ENCODE measurements at regions not wholly inside any gene's neighbourhood (a gene's known extent, or its start where the extent isn't known, plus 50 kb on each side); places are given as distances from the start of the nearest gene placed in this dataset.

DNA sequence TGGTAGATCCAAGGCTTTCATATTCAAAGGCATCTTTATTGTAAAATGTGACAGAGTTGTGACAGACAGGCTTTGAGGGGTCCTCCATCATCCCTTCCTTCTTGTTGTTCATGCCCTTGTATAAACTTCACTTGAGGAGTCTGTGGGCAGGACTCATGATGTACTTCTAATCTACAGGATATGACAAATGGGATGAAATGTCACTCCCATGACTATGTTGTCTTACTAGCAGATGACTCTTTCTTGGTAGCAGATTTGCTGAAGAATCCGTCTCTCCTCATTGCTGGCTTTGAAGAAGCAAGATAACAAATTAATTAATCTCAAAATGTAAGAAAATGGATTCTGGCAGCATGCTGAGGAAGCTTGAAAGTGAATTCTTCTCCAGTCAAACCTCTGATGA lies 566.1 kb downstream of the TFAP2B start:
- H3K36me3 ChIP-seq (ENCODE audit: insufficient read depth, low read length), result no peaks in the 10 kb centered on the region
- no peaks in the 10 kb centered on the region for H3K9me3 ChIP-seq (ENCODE audit: low read length)
- no peaks in the 10 kb centered on the region for H3K27me3 ChIP-seq (ENCODE audit: control insufficient read depth in 1 of 2, insufficient read depth in 2 of 2, low read length in 2 of 2)
- H3K4me3 ChIP-seq (ENCODE audit: low read depth in 1 of 2, low read length in 2 of 2), result no peak overlapping the region
- H3K27ac ChIP-seq (ENCODE audit: low read depth, low read length), result no peak overlapping the region
- H3K4me1 ChIP-seq (ENCODE audit: insufficient read depth, low read length), result no peaks in the 10 kb centered on the region
- no peak overlapping the region for H3K9ac ChIP-seq (ENCODE audit: low read length)

DNA sequence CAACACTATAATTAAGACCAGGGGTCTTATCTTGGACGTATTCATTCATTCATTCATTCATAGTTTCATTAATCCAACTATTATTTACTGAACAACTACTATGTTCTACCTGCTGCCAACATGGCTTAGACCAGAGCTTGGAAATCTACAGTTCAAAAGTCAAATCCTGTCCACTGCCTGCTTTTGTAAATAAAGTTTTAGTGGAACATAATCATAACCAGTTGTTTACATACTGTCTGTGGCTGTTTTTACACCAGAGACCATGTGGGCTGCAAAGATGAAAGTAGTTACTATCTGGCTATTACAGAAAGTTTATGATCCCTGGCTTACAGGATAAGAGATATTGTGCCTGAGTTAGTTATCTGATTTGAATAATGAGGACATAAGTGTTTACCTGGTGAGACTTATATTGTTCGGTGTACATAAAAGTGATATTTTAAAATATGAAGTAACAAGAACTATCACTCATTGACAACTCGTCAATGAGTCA lies 567.7 kb downstream of the TFAP2B start:
- Histone ChIP-seq H3K36me3 (ENCODE audit: insufficient read depth, low read length) (no peaks in the 10 kb centered on the region), H3K27me3 (ENCODE audit: control insufficient read depth in 1 of 2, insufficient read depth in 2 of 2, low read length in 2 of 2) (no peaks in the 10 kb centered on the region), H3K9ac (ENCODE audit: low read length) (no peak overlapping the region), H3K27ac (ENCODE audit: low read depth, low read length) (no peak overlapping the region), H3K4me3 (ENCODE audit: low read depth in 1 of 2, low read length in 2 of 2) (no peak overlapping the region), H3K9me3 (ENCODE audit: low read length) (no peaks in the 10 kb centered on the region), H3K4me1 (ENCODE audit: insufficient read depth, low read length) (no peaks in the 10 kb centered on the region)

DNA sequence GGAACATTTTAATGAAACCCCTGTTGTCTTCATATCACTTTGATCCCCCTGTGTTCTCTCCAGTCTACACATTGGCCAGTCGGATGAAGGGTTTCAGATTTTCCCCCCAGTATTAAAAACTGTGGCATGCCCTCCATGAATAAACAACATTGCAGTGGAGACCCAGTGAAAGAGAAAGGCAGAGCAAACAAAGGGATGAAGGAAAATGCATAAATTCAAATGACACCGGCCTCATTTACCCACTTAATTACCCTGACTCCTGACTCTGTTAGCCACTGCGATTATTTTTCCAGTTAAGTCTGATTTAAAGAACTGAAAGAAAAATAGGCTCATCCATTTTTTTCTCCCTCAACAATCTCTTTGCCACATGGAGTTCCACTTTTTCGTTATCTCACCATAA lies 569.2 kb downstream of the TFAP2B start:
- Histone ChIP-seq H3K36me3 (ENCODE audit: insufficient read depth, low read length) (no peaks in the 10 kb centered on the region), H3K4me3 (ENCODE audit: low read depth in 1 of 2, low read length in 2 of 2) (no peak overlapping the region), H3K9me3 (ENCODE audit: low read length) (no peaks in the 10 kb centered on the region), H3K9ac (ENCODE audit: low read length) (no peak overlapping the region), H3K27ac (ENCODE audit: low read depth, low read length) (no peak overlapping the region), H3K4me1 (ENCODE audit: insufficient read depth, low read length) (no peaks in the 10 kb centered on the region), H3K27me3 (ENCODE audit: control insufficient read depth in 1 of 2, insufficient read depth in 2 of 2, low read length in 2 of 2) (no peaks in the 10 kb centered on the region)

DNA sequence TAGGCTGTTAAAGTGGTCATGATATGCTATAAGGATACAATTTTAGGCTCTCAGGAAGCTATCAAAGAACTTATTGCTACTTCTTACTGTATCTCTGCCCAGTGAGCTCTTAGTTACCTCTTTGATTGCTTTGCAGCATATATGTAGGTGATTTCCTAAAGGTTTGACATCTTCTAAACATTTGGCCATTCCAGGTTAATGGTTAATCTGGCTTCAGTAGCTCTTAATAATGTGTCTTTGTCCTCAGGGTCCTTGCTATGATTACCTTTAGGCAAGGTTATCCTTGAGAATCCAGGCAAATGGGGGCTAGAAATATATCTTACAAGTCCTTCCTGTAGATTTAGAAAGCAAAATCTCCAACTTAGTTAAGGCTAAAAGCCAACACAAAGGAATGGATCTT lies 575.4 kb downstream of the TFAP2B start:
- H3K9me3 ChIP-seq (ENCODE audit: low read length), result no peaks in the 10 kb centered on the region
- no peaks in the 10 kb centered on the region for H3K4me1 ChIP-seq (ENCODE audit: insufficient read depth, low read length)
- H3K36me3 ChIP-seq (ENCODE audit: insufficient read depth, low read length), result no peaks in the 10 kb centered on the region
- H3K4me3 ChIP-seq (ENCODE audit: low read depth in 1 of 2, low read length in 2 of 2), result no peak overlapping the region
- no peak overlapping the region for H3K9ac ChIP-seq (ENCODE audit: low read length)
- H3K27me3 ChIP-seq (ENCODE audit: control insufficient read depth in 1 of 2, insufficient read depth in 2 of 2, low read length in 2 of 2), result no peaks in the 10 kb centered on the region
- H3K27ac ChIP-seq (ENCODE audit: low read depth, low read length), result no peak overlapping the region

DNA sequence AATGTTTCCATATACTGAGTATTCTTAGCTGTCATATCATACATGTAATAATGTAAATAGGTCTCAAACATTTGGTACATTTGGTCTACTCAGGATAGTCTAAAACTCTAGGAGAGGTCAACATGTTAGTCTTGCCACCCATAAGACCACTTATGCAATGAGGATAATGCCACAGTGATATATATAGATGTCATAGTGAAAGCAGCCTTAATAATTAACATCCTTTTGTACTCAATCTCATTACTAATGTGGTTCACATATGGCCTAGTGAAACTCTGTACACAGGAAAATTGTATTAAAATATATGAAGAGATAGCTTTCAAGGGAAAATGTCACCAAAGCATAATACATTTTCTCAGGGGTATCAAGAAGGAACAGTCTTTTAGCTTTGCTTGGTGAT lies 577.9 kb downstream of the TFAP2B start:
- Histone ChIP-seq H3K36me3 (ENCODE audit: insufficient read depth, low read length) (no peaks in the 10 kb centered on the region), H3K4me3 (ENCODE audit: low read depth in 1 of 2, low read length in 2 of 2) (no peak overlapping the region), H3K9ac (ENCODE audit: low read length) (no peak overlapping the region), H3K27ac (ENCODE audit: low read depth, low read length) (no peak overlapping the region), H3K9me3 (ENCODE audit: low read length) (no peaks in the 10 kb centered on the region), H3K4me1 (ENCODE audit: insufficient read depth, low read length) (no peaks in the 10 kb centered on the region), H3K27me3 (ENCODE audit: control insufficient read depth in 1 of 2, insufficient read depth in 2 of 2, low read length in 2 of 2) (no peaks in the 10 kb centered on the region)

DNA sequence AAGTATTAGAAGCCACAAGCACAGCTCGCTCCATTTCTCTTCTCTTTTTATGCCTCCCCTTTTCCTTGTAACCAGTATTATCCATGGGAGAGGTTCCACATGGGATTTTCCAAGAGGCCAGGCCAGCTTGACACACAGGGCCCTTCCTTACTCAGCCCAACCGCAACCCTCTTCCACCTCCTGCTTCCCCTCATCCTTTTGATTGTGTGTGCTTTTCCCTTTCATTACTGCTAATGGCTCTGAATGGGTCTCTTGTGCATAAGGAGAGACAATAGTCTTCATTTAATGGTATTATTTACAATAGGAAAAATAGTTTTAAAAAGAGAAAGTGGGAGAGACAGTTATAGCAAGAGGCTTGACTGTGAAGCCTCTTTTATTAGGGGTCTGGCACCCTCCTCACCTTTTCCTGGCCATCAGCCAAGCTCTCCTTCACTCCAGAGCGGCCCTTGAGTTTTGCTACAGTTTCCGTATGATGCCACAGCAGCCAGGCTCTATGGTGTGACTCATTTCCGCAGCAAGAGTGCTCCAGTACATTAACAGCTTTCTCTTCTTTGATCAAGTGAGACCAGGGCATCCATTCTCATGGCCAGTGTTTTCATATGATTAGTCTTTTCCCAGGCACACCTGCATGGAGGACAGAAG lies 579.5 kb downstream of the TFAP2B start:
- no peak overlapping the region for H3K27ac ChIP-seq (ENCODE audit: low read depth, low read length)
- no peaks in the 10 kb centered on the region for H3K4me1 ChIP-seq (ENCODE audit: insufficient read depth, low read length)
- no peak overlapping the region for H3K9ac ChIP-seq (ENCODE audit: low read length)
- no peaks in the 10 kb centered on the region for H3K9me3 ChIP-seq (ENCODE audit: low read length)
- no peaks in the 10 kb centered on the region for H3K36me3 ChIP-seq (ENCODE audit: insufficient read depth, low read length)
- no peaks in the 10 kb centered on the region for H3K27me3 ChIP-seq (ENCODE audit: control insufficient read depth in 1 of 2, insufficient read depth in 2 of 2, low read length in 2 of 2)
- H3K4me3 ChIP-seq (ENCODE audit: low read depth in 1 of 2, low read length in 2 of 2), result no peak overlapping the region

DNA sequence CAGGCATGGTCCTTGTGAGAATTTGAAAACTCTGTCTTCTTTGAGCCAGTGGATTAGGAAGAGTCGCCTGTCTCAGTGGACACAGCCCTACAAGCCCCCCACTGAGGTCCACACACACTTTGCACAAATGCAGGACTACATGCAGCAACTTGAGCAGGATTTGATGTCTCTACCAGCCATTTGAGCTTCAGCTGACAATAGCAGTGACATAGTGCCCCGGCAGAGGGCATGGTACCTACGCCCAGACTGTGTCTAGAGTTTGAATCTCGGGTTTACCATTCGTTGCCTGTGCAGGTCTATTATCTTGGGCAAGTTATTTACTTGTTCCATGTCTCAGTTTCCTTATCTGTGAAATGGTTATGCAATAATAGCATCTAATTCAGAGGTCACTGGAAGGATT lies 580.1 kb downstream of the TFAP2B start:
- no peaks in the 10 kb centered on the region for H3K36me3 ChIP-seq (ENCODE audit: insufficient read depth, low read length)
- no peaks in the 10 kb centered on the region for H3K9me3 ChIP-seq (ENCODE audit: low read length)
- H3K27me3 ChIP-seq (ENCODE audit: control insufficient read depth in 1 of 2, insufficient read depth in 2 of 2, low read length in 2 of 2), result no peaks in the 10 kb centered on the region
- no peak overlapping the region for H3K27ac ChIP-seq (ENCODE audit: low read depth, low read length)
- H3K9ac ChIP-seq (ENCODE audit: low read length), result no peak overlapping the region
- H3K4me1 ChIP-seq (ENCODE audit: insufficient read depth, low read length), result no peaks in the 10 kb centered on the region
- H3K4me3 ChIP-seq (ENCODE audit: low read depth in 1 of 2, low read length in 2 of 2), result no peak overlapping the region

DNA sequence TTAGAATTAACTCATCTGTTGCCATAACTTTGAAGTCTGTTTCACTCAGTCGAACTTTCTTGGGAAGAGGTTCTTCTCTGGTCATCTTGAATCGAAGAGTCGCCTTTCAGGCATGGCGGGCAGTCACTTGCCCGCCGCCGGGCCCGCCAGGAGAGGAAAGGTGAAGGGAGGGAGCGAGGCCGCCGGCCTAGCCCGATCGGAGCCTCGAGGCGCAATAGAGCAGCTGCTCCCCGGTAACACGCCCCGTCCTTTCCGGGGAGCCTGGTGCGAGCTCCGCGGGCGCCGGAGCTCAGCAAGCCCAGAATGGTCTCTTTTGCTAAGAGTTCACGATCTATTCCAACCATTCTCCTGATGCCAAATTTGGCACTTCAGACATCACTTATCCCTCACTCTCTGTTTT lies 591.8 kb downstream of the TFAP2B start:
- no peaks in the 10 kb centered on the region for H3K9me3 ChIP-seq (ENCODE audit: low read length)
- H3K4me1 ChIP-seq (ENCODE audit: insufficient read depth, low read length), result no peaks in the 10 kb centered on the region
- no peaks in the 10 kb centered on the region for H3K36me3 ChIP-seq (ENCODE audit: insufficient read depth, low read length)
- no peak overlapping the region for H3K4me3 ChIP-seq (ENCODE audit: low read depth in 1 of 2, low read length in 2 of 2)
- no peak overlapping the region for H3K9ac ChIP-seq (ENCODE audit: low read length)
- H3K27ac ChIP-seq (ENCODE audit: low read depth, low read length), result no peak overlapping the region
- no peaks in the 10 kb centered on the region for H3K27me3 ChIP-seq (ENCODE audit: control insufficient read depth in 1 of 2, insufficient read depth in 2 of 2, low read length in 2 of 2)

DNA sequence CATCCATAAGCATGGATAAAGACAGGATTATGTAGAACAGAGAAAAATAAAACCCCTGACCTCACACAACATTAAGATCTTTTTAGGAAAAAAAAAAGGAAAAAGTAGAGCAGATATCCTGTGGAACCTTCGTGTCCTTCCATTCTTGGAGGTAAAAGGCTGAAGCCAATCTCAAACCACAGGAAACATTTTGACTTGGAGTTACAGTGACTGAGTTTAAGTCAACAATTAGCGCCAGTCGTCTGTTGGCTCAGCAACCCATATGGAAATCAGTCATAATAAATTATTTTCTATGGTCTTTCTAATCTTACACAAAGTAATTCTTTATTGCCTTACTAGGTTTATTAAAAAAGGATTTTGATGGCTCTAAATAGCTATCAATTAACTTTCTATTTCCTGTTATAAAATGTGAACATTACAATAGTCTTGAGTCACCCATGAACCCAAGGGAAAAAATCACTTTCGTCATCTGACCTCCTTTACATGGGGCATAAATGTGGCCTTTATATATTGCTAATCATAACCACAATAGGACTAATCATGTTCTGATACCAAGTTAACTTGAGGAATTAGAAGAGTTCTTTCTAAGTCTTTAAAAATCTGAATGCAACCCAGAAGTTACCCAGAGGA lies 592.9 kb downstream of the TFAP2B start:
- Histone ChIP-seq H3K9me3 (ENCODE audit: low read length) (no peaks in the 10 kb centered on the region), H3K36me3 (ENCODE audit: insufficient read depth, low read length) (no peaks in the 10 kb centered on the region), H3K9ac (ENCODE audit: low read length) (no peak overlapping the region), H3K27ac (ENCODE audit: low read depth, low read length) (no peak overlapping the region), H3K27me3 (ENCODE audit: control insufficient read depth in 1 of 2, insufficient read depth in 2 of 2, low read length in 2 of 2) (no peaks in the 10 kb centered on the region), H3K4me1 (ENCODE audit: insufficient read depth, low read length) (no peaks in the 10 kb centered on the region), H3K4me3 (ENCODE audit: low read depth in 1 of 2, low read length in 2 of 2) (no peak overlapping the region)

DNA sequence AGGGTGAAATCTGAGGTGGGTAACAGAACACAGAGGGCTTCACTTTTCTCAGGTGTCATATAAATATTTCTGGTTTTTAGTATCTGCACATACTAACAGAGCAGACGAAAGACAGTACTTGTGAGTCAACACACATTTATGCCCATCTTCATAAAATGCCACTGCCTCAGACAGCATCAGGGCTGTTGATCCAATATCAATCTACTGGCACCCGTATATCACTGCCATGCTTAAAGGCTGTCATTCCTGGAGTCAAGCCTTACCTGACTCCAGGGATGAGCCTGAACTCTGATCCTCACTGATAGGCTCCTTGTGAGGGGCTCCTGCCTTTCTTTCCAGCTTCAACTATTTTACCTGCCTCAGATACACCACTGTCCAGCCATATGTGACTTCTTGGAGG lies 595.7 kb downstream of the TFAP2B start:
- Histone ChIP-seq H3K27ac (ENCODE audit: low read depth, low read length) (no peak overlapping the region), H3K4me3 (ENCODE audit: low read depth in 1 of 2, low read length in 2 of 2) (no peak overlapping the region), H3K36me3 (ENCODE audit: insufficient read depth, low read length) (no peaks in the 10 kb centered on the region), H3K4me1 (ENCODE audit: insufficient read depth, low read length) (no peaks in the 10 kb centered on the region), H3K9me3 (ENCODE audit: low read length) (no peaks in the 10 kb centered on the region), H3K9ac (ENCODE audit: low read length) (no peak overlapping the region), H3K27me3 (ENCODE audit: control insufficient read depth in 1 of 2, insufficient read depth in 2 of 2, low read length in 2 of 2) (no peaks in the 10 kb centered on the region)

DNA sequence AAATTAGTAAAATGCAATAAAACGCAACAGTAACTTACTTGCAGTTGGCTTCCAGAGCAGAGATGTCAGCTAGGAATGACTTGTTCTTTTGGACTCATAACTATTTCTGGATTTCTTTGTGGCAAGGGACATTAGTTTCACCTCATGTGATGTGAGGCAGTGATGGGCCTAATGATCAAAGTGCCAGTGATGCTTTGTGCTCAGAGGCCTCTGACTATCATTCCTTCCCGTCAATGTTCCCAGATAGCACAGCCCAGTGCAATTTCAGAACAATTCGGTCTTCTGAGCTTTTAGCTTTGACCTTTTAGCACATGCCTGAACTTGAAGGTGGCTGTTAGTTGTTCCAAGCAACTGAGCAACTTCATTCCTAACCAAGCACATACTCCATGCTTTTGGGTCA lies 596.8 kb downstream of the TFAP2B start:
- H3K36me3 ChIP-seq (ENCODE audit: insufficient read depth, low read length), result no peaks in the 10 kb centered on the region
- H3K27ac ChIP-seq (ENCODE audit: low read depth, low read length), result no peak overlapping the region
- no peak overlapping the region for H3K9ac ChIP-seq (ENCODE audit: low read length)

More for the DNA sequence above, 596.8 kb downstream of the TFAP2B start:
- no peaks in the 10 kb centered on the region for H3K27me3 ChIP-seq (ENCODE audit: control insufficient read depth in 1 of 2, insufficient read depth in 2 of 2, low read length in 2 of 2)
- no peaks in the 10 kb centered on the region for H3K9me3 ChIP-seq (ENCODE audit: low read length)
- H3K4me1 ChIP-seq (ENCODE audit: insufficient read depth, low read length), result no peaks in the 10 kb centered on the region
- H3K4me3 ChIP-seq (ENCODE audit: low read depth in 1 of 2, low read length in 2 of 2), result no peak overlapping the region

All from muscle layer of colon (tissue), 2 donors.